Activated CD4-positive, alpha-beta T cell treated with anti-CD3 and anti-CD28 coated beads for 1 hour (primary cell): ENCODE measurements at regions not wholly inside any gene's neighbourhood (a gene's known extent, or its start where the extent isn't known, plus 50 kb on each side); places are given as distances from the start of the nearest gene placed in this dataset.
A peak's percentile ranks its signal among the peaks of the same experiment; 100 is the strongest.
"Not testable (repeated sequence)": the region's sequence is repeated elsewhere in the genome, so short reads cannot be mapped to it uniquely, and the experiment has no call there.

ENCODE experiments used
- DNase-seq: peaks from one replicate; pipeline ENCODE4 v3.0.0-alpha.2; 2020

DNA sequence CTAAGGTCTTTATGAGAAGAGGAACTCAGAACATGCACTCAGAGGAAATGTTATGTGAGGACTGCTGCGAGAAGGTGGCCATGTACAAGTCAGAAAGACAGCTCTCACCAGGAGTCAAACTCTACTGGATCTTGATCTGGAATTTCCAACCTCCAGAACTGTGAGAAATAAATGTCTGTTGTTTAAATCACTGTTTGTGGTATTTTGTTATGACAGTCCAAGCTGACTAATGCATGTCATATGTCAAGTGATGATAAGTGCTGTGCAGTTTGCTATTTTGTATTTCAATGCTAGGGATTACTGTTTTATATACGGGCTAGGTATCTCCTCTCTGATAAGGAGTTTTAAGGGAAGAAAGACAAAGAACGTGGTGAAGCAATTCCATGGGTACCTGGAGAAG, 162.3 kb downstream of the CPEB2 start:
- no peak for DNase-seq

DNA sequence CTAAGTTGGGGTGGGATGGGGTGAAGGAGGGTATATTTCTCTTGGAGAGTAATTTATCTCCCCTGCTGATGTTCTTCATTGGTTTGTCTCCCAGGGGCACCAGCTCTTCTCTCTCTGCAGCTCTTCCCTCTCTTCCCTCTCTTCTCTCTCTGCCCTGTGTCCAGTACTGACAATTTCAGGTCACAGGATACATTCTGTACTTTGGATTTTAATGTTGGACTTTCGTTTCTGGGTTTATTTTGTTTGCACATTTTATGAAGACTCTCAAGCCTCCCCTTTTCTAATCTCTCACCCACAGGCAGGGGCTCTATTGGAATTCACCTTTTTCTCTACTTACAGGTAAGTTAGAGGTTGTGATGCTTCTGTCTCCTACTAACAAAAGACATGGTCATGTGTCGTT, 165.5 kb downstream of the CPEB2 start:
- DNase-seq, result no peak

DNA sequence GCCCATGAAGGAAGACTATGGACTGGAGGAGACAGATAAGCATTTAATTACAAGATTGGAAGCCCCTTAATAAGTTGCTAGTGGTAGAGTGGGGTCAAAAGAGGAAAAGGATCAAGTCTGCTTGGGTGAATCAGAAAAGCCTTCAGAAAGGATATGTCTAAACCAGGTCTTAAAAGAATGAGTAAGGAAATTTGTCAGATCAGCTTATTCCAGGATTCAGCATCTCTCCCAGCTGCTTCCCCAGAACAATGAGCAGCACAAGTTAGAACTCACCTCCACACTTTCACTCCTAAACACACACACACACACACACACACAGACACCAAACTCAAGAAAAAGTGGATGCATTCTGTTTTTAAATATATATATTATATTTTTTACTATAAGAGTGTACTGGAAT, 166.5 kb downstream of the CPEB2 start:
- no peak for DNase-seq

DNA sequence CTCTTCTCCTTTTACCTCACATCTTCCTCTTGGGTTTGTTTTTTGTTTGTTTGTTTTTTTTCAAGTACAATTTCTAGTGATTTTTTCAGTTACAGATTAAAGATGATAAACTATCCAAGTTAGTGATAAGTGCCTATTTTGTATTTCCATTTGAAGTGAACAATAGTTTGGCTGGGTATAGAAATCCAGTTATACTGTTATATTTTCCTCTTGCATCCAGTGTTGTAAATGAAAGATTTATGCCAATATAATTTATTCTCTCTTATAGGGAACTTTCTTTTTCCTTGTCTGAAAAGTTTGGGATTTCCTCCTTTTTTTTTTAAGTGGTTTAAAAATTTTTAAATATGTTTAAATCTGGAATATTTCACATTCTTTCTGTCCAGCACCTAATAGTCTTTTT, 169.4 kb downstream of the CPEB2 start:
- no peak for DNase-seq

DNA sequence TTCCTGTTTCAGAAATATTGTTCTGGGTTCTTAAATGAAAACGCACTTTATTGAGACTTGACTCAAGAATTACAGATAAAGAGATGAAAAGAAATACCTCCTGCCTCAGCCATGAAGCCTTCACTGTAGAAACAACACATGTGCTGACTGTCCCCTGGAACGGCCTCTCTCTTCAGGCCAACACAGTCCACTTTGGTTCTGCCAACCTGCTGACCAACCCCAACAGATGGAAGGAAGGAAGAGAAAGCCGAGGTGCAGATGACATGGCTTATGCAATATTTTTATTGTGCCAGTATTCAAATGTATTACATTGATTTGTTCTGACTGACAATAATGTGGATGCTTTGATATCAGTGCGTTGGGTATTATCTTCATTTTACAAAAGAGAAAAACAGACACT, 171.0 kb downstream of the CPEB2 start:
- no peak for DNase-seq

DNA sequence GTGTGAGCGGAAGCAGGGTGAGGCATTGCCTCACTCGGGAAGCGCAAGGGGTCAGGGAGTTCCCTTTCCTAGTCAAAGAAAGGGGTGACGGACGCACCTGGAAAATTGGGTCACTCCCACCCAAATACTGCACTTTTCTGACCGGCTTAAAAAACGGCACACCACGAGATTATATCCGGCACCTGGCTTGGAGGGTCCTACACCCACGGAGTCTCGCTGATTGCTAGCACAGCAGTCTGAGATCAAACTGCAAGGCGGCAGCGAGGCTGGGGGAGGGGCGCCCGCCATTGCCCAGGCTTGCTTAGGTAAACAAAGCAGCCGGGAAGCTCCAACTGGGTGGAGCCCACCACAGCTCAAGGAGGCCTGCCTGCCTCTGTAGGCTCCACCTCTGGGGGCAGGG, 171.9 kb downstream of the CPEB2 start:
- not testable (repeated sequence) for DNase-seq

DNA sequence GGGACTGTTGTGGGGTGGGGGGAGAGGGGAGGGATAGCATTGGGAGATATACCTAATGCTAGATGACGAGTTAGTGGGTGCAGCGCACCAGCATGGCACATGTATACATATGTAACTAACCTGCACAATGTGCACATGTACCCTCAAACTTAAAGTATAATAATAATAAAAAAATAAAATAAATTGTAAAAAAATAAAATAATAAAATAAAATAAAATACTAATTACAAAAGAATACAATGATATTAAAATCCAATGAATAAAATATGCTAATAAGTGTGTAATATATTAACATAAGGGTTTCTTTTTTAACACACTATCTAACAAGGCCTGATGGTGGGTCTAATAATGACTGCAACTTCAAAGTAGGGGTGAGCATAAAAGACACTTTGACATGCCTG, 177.6 kb downstream of the CPEB2 start:
- DNase-seq, result not testable (repeated sequence)

DNA sequence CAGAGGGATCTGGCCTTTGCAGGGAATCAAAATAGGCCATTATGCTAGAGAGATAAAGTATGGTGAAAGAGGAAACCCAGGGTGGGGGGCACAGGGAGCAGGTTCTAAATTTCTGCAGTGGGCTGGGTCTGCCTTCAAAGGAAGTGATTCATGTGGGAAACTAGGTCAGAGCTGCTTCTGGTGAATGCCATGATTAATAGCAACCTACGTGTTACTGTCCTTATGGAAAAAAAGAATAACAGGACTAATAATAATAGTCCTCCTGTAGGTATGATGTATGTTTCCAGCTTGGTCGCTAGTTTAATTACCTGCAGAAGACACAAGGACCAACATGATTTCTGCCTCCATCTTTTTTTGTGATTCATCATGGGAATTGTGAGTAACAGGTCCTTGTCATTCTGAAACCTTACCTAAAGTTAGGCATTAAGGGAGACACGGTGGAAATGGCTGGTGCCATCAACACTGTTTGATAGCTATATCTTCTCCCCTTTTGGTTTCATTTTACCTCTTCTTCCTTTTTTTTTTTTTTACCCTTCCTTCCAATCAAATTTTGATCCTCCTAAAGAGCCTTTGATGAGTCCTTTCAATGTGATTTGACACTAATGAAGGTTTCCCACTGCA, 180.4 kb downstream of the CPEB2 start:
- DNase-seq, result no peak

DNA sequence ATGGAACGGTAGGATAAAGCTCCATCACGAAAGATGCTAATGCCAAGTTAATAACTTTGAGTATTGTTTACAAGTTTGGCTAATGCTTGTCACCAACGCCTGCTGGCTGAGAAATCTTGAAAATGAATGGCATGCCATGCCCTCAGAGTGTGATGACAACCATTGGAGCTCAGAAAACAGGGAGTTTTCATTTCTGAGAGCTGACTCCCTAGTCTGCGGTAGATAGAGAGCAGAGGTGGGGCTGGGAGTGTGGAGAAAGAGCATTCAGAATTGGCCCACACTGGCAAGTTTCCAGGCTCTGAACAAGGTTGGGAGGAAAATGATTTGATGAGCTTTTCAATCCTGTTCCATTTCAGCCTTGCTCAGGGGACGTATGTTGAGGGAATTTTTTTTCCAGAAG, 183.9 kb downstream of the CPEB2 start:
- no peak for DNase-seq

DNA sequence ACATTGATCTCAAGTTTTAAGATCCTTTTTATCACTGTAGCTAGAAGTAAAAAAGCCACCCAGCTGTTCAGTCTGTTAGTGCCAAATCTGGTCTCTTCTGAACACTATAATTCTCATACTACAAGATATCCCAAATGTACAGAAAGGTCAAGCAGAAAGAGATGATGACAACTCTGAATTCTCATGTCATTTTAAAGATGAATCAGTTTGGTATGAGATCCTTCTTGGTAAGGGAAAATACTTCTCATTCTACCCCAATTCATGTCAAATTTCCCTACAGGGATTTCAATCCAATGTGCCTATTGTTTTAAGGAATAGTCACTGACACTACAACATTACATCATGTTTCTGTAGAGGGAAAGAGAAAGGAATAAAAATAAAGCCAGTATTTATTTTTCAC, 184.5 kb downstream of the CPEB2 start:
- no peak for DNase-seq

DNA sequence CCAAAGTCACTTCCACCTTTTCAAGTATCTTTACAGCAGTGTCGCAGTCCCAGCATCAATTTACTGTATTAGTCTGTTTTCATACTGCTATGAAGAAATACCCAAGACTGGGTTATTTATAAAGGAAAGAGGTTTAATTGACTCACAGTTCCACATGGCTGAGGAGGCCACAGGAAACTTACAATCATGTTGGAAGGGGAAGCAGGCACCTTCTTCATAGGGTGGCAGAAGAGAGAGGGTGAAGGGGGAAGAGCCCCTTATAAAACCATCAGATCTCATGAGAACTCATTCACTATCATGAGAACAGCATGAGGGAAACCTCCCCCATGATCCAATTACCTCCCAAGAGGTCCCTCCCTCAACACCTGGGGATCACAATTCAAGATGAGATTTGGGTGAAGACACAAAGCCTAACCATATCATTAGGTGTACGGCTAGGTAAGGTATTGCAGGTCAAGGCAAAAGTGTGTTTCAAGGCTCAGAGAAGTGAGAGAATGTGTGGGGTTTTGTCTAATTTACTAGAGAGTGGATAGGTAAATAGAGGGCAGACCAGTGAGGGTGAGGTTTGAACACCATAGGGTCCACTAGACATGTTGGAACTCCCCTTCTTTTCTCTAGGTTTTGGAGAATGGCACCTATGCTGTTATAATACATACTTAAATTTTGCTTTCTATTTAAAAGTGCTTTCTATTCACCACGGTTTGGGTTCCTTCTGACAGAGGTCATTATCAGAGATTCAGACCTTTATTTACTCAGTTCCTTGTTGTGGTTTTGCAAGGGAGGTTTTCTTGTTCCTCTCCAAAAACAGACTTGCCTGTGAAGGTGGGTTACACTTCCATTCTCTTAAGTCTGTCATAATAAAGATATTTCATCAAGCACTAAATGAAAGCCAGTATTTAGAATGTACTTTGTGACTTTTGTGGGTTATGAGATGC, 186.6 kb downstream of the CPEB2 start:
- DNase-seq, result no peak

DNA sequence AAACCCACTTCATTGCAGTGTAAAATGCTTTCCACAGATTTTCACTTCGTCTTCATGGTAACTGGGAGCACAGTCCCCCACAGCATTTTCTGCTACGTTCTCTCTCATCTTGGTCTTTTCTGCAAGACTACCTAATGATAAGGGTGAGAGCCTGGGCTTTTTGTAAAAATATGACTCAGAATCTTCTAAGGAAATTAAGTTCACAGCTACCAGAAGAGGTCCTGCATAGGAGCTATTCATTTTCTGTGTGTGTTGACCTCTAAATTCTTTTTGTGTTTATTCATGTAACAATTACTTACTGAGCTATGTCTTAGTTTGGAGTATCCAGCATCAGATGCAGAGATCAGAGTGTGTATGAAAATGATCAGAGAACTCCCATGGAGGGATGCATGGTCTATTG, 192.2 kb downstream of the CPEB2 start:
- no peak for DNase-seq

DNA sequence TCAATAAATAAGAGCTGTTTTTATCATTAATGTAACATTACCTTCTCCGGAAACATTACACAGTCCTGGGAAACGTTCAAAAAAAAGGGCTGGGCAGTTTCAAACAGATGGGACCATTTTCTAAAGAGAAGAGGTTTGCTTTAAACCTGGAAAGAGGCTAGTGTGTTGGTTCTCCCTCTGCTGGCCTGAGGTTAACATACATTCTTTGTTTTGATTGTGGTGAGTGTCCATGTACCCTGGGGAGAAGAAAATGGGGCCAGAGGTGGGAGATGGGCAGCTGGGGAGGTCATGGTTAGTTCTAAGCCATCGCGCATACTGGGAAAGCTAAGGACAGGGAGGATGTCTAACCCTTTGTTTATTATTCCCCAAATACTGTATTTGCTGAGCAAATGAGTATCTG, 194.7 kb downstream of the CPEB2 start:
- DNase-seq, result no peak

DNA sequence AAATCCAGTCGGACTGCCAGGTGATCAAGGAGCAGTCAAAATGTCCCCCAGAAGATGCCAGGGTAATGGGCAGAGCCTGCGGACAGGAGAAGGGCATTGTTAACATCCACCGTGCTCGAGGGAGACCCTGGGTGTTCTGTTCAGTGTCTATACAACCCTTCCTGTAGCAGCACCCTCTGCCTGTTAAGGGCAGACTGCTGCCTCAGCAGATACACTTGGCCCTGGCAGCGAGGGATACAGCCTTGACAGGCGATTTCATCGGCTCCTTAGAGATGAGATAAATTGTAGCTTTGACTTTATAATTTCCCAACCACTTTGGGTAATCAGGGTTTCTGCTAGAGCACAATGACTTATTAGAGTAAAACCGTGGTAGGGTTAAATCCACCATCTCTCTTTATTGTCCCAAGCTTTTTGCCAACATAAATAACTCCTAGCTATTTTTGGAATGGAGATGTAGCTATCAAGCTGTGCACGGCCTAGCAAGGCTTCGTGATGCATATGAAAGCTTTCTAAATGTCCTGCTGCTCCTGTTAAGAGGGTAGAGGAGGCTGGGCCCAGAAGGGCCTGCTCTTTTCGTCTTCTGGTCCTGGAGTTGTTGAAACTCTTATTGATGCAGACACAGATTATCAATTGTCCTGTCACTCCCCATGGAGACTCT, 195.9 kb downstream of the CPEB2 start:
- DNase-seq, result no peak

DNA sequence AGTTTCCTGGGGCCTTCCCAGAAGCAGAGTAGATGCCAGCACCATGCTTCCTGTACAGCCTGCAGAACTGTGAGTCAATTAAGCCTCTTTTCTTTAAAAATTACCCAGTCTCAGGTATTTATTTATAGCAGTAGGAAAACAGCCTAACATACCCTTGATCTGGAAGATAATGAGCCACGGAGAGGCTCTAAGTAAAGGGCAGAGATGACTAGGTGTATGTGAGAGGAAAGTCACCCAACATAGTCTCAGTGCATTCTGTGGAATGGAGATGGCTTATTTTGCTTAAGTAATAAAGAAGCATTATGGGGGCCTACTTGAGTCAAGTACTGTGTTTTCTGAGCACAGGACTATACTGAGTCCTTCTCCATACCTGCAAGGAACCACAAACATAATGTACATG, 199.5 kb downstream of the CPEB2 start:
- no peak for DNase-seq

DNA sequence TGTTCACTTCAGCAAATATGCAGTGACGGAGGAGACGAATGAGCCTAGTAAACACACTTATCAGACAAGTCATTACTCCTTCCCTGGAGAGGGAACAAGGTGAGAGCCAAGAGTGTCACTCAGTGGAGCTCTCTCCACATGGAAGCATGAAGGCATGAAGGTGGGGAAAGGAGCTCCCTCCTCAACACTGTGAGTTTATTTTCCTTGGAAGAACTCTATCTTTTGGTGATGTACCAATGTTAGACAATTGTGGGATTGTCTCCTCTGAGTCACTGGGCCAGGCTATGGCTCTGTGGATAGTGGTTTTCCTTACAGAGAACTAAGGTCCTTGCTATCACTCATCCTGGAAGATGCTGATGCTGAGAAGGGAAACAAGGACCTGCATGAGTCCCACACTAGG, 200.2 kb downstream of the CPEB2 start:
- no peak for DNase-seq

DNA sequence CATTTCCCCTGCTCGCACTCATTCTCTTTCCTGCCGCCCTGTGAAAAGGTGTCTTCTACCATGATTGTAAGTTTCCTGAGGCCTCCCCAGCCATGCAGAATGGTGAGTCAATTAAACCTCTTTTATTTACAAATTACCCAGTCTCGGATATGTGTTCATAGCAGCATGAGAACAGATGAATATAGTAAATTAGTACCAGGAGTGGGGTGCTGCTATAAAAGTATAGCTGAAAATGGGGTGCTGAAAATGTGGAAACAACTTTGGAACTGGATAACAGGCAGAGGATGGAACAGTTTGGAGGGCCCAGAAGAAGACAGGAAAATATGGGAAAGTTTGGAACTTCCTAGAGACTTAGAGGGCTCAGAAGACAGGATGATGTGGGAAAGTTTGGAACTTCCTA, 204.2 kb downstream of the CPEB2 start:
- DNase-seq, result not testable (repeated sequence)

DNA sequence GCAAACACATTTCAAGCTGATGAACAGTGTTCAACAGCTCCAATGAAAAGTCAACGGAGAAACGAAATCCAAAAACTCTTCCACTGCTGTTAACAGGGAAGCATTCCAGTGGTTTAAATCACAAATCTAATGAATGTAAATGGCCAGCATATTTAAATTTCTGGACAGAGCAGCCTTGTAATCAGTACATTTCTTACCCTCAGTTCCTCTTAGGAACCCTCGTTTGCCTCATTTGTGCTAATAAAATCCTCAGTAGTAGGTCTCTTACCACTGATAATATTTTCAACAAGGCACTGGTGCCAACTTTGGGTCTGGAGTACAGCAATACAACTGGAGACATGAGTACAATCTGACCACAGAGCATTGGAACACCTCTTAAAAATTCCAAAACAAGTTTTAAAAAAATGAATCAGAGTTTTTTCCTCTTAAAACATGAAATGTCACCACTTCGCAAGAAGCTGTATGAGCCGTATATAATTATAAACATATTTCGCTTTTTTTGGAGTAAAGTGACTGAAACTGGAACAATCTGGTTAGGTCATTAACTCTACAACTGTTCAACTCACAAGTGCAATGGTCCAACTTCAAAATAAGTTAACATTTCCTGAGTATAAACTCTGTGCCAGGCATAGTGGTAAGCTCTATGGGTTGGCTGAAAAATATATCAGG, 211.2 kb downstream of the CPEB2 start:
- no peak for DNase-seq

DNA sequence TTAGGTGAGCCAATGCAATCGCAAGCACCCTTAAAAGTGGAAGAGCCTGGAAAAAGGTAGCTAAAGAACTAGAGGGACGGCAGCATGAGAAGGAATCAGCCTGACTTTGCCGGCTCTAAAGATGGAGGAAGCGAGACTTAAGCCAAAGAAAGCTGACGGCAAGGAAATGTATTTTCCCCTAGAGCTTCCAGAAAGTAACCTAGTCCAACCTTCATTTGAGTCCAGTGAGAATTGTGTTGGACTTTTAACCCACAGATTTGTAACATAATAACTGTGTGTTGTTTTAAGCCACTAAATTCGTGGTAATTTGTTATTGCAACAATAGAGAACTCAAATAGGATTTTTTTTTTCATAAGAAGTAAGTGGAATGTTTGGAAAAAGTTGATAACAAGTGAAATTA, 212.7 kb upstream of the C1QTNF7 start:
- no peak for DNase-seq

DNA sequence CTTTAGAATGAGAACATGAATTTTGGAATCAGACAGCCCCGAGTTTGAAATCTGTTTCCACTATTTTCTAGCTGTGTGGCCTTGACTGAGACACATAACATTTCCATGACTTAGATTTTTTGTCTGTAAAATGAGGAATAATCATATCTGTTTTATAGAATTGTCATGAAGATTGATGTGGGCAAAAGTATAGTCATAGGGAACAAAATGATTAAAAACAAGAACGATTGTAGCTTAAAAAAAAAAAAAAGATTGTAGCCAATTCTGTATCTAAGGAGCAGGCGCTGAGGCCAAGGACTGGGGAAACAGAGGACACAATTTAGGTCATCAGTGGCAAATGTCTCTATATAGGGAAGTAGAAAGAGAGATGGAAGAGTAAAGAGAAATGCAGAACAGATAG, 201.6 kb upstream of the C1QTNF7 start:
- no peak for DNase-seq

DNA sequence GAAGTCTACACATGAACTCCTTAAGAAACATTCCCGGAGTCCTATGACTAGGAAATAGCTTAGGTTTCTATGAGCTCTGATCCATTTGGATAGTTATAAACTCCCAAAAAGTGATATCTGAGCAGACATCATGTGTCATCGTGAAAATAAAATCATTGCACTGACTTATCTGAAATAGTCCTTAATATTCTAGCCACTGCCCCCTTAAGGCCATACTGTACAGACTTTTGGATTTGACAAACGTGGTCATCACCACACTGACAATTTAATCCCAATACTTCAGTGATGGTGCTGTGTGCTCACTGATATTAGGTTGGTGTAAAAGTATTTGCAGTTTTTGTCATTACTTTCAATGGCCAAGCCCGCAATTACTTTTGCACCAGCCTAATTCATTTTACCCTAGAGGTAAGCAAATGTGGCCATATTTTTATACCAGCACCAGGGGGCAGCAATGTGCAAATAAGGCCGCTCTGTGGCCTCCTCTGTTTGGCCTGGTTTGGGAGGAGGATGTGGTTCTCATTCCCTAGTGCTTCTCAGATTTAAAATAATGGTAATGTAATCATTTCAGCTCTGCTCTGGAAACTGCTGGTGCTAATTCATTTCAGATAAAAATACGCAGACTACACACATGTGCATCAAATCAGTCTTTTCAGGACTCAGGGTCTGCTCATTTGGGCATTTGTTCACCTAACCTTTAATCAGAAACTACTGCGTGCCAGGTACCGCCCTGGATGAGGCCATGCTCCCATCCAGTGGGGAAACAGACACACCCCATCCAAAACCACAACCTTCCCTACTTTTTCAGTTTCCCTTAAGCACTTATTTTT, 196.4 kb upstream of the C1QTNF7 start:
- DNase-seq, result peak; percentile 50
